Activated CD8-positive, alpha-beta T cell treated with anti-CD3 and anti-CD28 coated beads for 36 hours (primary cell): ENCODE measurements at regions not wholly inside any gene's neighbourhood (a gene's known extent, or its start where the extent isn't known, plus 50 kb on each side); places are given as distances from the start of the nearest gene placed in this dataset.

Experiments
- ATAC-seq: fragments of 200-7000 bp; cut with Tn5 transposase; one replicate; pipeline ENCODE4 v1.10.0; 2021; ENCODE audit warnings: mild to moderate bottlenecking, moderate library complexity
- CTCF ChIA-PET: fragments of 350-600 bp; sonication (Branson Sonifier 250); formaldehyde crosslinking; loops from one replicate; lab custom pipeline; 2021; ENCODE audit warnings: antibody characterized with exemption; lab: Charles Lee
- POLR2A ChIA-PET: fragments of 350-600 bp; sonication (Branson Sonifier 250); formaldehyde crosslinking; loops from one replicate; lab custom pipeline; 2021; ENCODE audit warnings: antibody characterized with exemption; lab: Charles Lee
- DNase-seq: peaks from one replicate; pipeline ENCODE4 v3.0.0-alpha.2; 2020
- H3K27ac Mint-ChIP-seq: one replicate; pipeline ENCODE4 v1.8.0; 2021; ENCODE audit warnings: mild to moderate bottlenecking, mixed read lengths
- H3K27me3 Mint-ChIP-seq: one replicate; pipeline ENCODE4 v1.8.0; 2021; ENCODE audit warnings: mixed read lengths
- H3K36me3 Mint-ChIP-seq: one replicate; pipeline ENCODE4 v1.8.0; 2021; ENCODE audit warnings: low read depth, mixed read lengths
- H3K4me1 Mint-ChIP-seq: one replicate; pipeline ENCODE4 v1.8.0; 2021; ENCODE audit warnings: low read depth, mixed read lengths
- H3K4me3 Mint-ChIP-seq: one replicate; pipeline ENCODE4 v1.8.0; 2021; ENCODE audit warnings: mild to moderate bottlenecking, moderate library complexity, mixed read lengths
- H3K9me3 Mint-ChIP-seq: one replicate; pipeline ENCODE4 v1.8.0; 2021; ENCODE audit warnings: mixed read lengths
- intact Hi-C: fragments of 100-400 bp; cut with micrococcal nuclease; formaldehyde crosslinking; loops from one replicate; pipeline ENCODE4 v1.10.0; 2022
- TF ChIP-seq, protein P1 (sequence below): fragments of 200-600 bp; IDR thresholded peaks from one replicate; pipeline ENCODE4 v1.8.0; 2022; ENCODE audit warnings: antibody characterized with exemption, mild to moderate bottlenecking

- peaks cover 2% of the 10 kb centered on the region for H3K4me1 Mint-ChIP-seq
- TF ChIP-seq, protein P1, sequence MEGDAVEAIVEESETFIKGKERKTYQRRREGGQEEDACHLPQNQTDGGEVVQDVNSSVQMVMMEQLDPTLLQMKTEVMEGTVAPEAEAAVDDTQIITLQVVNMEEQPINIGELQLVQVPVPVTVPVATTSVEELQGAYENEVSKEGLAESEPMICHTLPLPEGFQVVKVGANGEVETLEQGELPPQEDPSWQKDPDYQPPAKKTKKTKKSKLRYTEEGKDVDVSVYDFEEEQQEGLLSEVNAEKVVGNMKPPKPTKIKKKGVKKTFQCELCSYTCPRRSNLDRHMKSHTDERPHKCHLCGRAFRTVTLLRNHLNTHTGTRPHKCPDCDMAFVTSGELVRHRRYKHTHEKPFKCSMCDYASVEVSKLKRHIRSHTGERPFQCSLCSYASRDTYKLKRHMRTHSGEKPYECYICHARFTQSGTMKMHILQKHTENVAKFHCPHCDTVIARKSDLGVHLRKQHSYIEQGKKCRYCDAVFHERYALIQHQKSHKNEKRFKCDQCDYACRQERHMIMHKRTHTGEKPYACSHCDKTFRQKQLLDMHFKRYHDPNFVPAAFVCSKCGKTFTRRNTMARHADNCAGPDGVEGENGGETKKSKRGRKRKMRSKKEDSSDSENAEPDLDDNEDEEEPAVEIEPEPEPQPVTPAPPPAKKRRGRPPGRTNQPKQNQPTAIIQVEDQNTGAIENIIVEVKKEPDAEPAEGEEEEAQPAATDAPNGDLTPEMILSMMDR: no peak
These were observed 78.0 kb upstream of the IRX4 start for GRCh38 chr5:1960595-1961303.

DNA sequence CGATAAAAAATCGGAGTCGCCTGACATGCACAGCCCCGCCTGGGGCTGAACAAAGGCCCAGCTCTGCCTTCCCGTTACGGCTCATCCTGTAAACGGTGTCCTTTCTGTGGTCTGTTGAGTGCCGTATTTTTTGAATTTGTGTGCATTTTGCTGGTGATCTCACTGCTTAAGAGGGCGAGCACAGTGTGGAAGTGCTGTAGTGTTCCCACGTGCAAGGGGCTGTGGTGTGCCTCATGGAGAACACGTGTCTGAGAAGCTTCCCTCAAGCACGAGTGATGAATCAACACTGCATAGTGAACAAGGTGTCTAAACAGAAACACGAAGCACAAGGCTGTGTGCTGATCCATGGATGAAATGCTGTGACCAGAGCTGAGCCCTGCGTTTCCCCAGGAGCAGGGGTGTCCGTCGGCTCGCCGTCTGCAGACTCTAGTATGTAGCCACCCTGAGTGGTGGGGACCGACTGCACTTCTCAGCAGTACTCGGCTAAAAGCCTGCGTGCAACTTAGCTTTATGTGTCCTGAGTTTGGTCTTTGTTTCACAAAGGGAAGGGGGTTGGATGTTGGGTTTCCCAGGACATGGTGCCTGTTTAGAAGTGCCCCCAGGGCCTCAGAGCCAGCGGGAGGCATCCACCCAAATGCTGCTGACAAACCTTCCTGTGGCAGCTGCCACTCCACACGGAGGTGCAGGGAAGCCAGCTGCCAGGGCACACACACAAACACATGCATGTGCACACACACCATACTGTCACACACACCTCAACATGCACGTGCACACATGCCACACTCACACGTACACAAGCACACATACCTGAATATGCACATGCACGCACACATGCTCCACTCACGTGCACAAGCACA, 77.2 kb upstream of the IRX4 start:
- H3K36me3 Mint-ChIP-seq: no peaks in the 10 kb centered on the region
- DNase-seq (no peak), ATAC-seq (no peak)
- H3K27ac Mint-ChIP-seq: no peak overlapping the region
- intact Hi-C loops: no loop called here
- no peak overlapping the region for H3K4me3 Mint-ChIP-seq
- H3K27me3 Mint-ChIP-seq: peaks cover 11% of the 10 kb centered on the region
- ChIA-PET CTCF (no interaction called here), POLR2A (no interaction called here)
- no peaks in the 10 kb centered on the region for H3K9me3 Mint-ChIP-seq
- peaks cover 2% of the 10 kb centered on the region for H3K4me1 Mint-ChIP-seq
- TF ChIP-seq, protein P1: no peak

More at GRCh38 chr5:1960595-1961303, 78.0 kb upstream of the IRX4 start:
- Mint-ChIP-seq H3K27ac (no peak overlapping the region), H3K4me3 (no peak overlapping the region), H3K27me3 (peaks cover 14% of the 10 kb centered on the region), H3K9me3 (no peaks in the 10 kb centered on the region), H3K36me3 (no peaks in the 10 kb centered on the region)
- DNase-seq (no peak), ATAC-seq (no peak)
- CTCF ChIA-PET: no interaction called here
- POLR2A ChIA-PET: no interaction called here
- intact Hi-C loops: no loop called here

DNA sequence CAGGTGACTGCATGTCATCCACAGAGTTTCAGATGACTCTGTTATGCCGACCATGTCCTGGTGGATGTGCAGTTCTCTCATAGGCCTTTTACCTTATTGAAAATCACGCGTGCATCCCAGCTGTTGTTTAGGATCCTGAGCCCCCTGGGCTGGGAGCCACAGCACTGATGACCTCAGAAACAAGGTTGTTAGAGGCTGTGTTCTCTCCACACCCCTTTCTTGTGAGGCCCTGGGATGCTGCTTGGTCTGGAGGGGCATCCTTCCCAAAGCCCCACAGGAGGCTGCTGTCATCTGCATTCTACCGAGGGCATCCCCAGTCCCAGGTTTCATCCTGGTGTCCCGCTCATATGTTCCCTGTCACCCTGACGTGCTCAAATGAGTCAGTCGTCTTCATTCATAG, 76.5 kb upstream of the IRX4 start:
- peaks cover 2% of the 10 kb centered on the region for H3K4me1 Mint-ChIP-seq
- TF ChIP-seq, protein P1: no peak
- H3K9me3 Mint-ChIP-seq: no peaks in the 10 kb centered on the region
- intact Hi-C loops: no loop called here
- no peak for DNase-seq
- H3K27ac Mint-ChIP-seq: no peak overlapping the region
- H3K27me3 Mint-ChIP-seq: peaks cover 11% of the 10 kb centered on the region
- no peak overlapping the region for H3K4me3 Mint-ChIP-seq
- CTCF ChIA-PET: no interaction called here
- no peaks in the 10 kb centered on the region for H3K36me3 Mint-ChIP-seq
- POLR2A ChIA-PET: no interaction called here
- ATAC-seq: no peak

DNA sequence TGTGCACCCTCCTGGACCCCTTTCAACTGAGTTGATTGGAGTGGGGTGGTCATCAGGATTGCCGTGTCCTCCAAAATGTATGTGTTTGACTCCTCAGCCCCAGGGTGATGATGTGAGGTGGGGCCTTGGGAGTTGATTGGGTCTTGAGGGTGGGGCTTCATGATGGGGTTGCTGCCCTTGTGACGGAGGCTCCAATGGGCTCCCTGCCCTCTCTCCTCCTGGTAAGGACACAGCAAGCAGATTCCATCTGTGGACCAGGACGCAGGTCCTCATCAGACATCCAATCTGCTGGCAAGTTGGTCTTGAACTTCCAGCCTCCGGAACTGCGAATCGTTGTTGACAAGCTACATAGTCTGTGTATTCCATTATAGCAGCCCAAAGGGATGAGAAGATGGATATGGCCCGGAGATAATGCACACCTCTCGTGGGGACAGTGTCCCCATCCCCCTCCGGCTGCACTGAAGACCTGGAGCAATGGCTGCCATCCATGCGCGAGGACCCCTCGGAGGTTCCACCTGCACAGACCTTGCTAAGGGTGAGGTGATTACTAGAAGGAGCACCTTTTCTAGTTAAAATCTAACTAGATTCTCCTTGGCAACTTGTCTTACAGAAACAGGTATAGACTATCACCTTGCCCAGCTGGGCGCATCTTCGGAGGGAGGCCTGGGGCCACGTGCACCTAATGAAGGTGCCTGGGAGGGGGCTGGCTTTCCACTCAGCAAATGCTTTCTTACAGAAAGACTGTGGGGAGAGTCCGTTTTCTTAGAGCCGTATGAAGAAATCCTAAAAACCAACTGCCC, 75.7 kb upstream of the IRX4 start:
- DNase-seq: no peak
- ATAC-seq: no peak
- ChIA-PET CTCF (no interaction called here), POLR2A (no interaction called here)
- TF ChIP-seq, protein P1: no peak
- Mint-ChIP-seq H3K27ac (no peak overlapping the region), H3K36me3 (no peaks in the 10 kb centered on the region), H3K9me3 (no peaks in the 10 kb centered on the region), H3K4me1 (peaks cover 2% of the 10 kb centered on the region), H3K27me3 (peaks cover 10% of the 10 kb centered on the region), H3K4me3 (no peak overlapping the region)
- intact Hi-C loops: no loop called here
